IMR-90 (cell line): ENCODE measurements at regions not wholly inside any gene's neighbourhood (a gene's known extent, or its start where the extent isn't known, plus 50 kb on each side); places are given as distances from the start of the nearest gene placed in this dataset.

Experiments
- ATAC-seq: fragments of 200-7000 bp; cut with Tn5 transposase; 2 replicates; pipeline ENCODE4 v1.9.1; 2020; ENCODE audit warnings: low read depth, mild to moderate bottlenecking, moderate library complexity
- BruUV-seq: library from RNA; stranded (reverse); fragments of 400-500 nt; replicated peaks from 2 replicates; lab custom pipeline; 2021; lab: Mats Ljungman, UMichigan
- CTCF ChIA-PET: fragments of 300-600 bp; formaldehyde crosslinking; extraction: SDS; loops from one replicate; lab custom pipeline; 2021; ENCODE audit warnings: antibody characterized with exemption; lab: Yijun Ruan, JAX
- POLR2A ChIA-PET: fragments of 300-600 bp; sonication (Branson Sonifier 250); formaldehyde crosslinking; loops from one replicate; lab custom pipeline; 2022; ENCODE audit warnings: antibody characterized with exemption; ENCODE audit not compliant: unreplicated experiment; lab: Charles Lee
- DNase-seq: peaks from one replicate; pipeline ENCODE4 v3.0.0; 2013
- H2AFZ ChIP-seq: replicated peaks from 2 replicates; pipeline ENCODE3; 2013; ENCODE audit warnings: low read length, mild to moderate bottlenecking; ENCODE audit not compliant: poor library complexity
- H2AK5ac ChIP-seq: 2 replicates; pipeline ENCODE4 v1.6.1; 2013; ENCODE audit warnings: low read depth, low read length, inconsistent platforms
- H2AK9ac ChIP-seq: replicated peaks from 2 replicates; pipeline ENCODE3; 2013; ENCODE audit warnings: mild to moderate bottlenecking, low read depth, low read length, moderate library complexity; ENCODE audit not compliant: poor library complexity
- H2BK120ac ChIP-seq: 2 replicates; pipeline ENCODE4 v1.6.1; 2013; ENCODE audit warnings: low read depth, low read length, inconsistent platforms
- H2BK15ac ChIP-seq: 3 replicates; pipeline ENCODE4 v1.6.1; 2013; ENCODE audit warnings: low read depth, low read length, inconsistent platforms
- H2BK20ac ChIP-seq: 2 replicates; pipeline ENCODE4 v1.6.1; 2013; ENCODE audit warnings: low read depth, mild to moderate bottlenecking, inconsistent platforms, low read length, moderate library complexity
- H2BK5ac ChIP-seq: 2 replicates; pipeline ENCODE4 v1.6.1; 2013; ENCODE audit warnings: mild to moderate bottlenecking, low read depth, low read length, inconsistent platforms; ENCODE audit not compliant: poor library complexity, severe bottlenecking
- H3K14ac ChIP-seq: replicated peaks from 2 replicates; pipeline ENCODE4 v1.6.1; 2013; ENCODE audit warnings: low read depth, low read length, inconsistent platforms
- H3K18ac ChIP-seq: 2 replicates; pipeline ENCODE4 v1.6.1; 2013; ENCODE audit warnings: low read depth, low read length, control low read depth
- H3K23ac ChIP-seq: 2 replicates; pipeline ENCODE4 v1.6.1; 2013; ENCODE audit warnings: low read depth, low read length, inconsistent platforms
- H3K27ac ChIP-seq: 2 replicates; pipeline ENCODE4 v1.5.1; 2013; ENCODE audit warnings: mild to moderate bottlenecking, control low read depth, low read length; ENCODE audit not compliant: insufficient read depth
- H3K27me3 ChIP-seq: 2 replicates; pipeline ENCODE4 v1.6.1; 2013; ENCODE audit warnings: low read length; ENCODE audit not compliant: control insufficient read depth, insufficient read depth
- H3K36me3 ChIP-seq: 2 replicates; pipeline ENCODE4 v1.6.1; 2013; ENCODE audit warnings: low read length, mixed read lengths; ENCODE audit not compliant: control insufficient read depth, insufficient read depth
- H3K4ac ChIP-seq: 2 replicates; pipeline ENCODE4 v1.6.1; 2013; ENCODE audit warnings: low read depth, low read length, inconsistent platforms
- H3K4me1 ChIP-seq: 2 replicates; pipeline ENCODE4 v1.6.1; 2013; ENCODE audit warnings: low read length, mixed read lengths; ENCODE audit not compliant: control insufficient read depth, insufficient read depth
- H3K4me2 ChIP-seq: 2 replicates; pipeline ENCODE4 v1.6.1; 2013; ENCODE audit warnings: low read depth, mild to moderate bottlenecking, control low read depth, low read length, moderate library complexity
- H3K4me3 ChIP-seq: 2 replicates; pipeline ENCODE4 v1.5.1; 2013; ENCODE audit warnings: low read depth, mild to moderate bottlenecking, control low read depth, low read length, moderate library complexity; ENCODE audit not compliant: insufficient read depth
- H3K56ac ChIP-seq: 2 replicates; pipeline ENCODE4 v1.6.1; 2013; ENCODE audit warnings: low read length, inconsistent platforms; ENCODE audit not compliant: insufficient read depth; ENCODE audit errors: extremely low read depth
- H3K79me1 ChIP-seq, 2 experiments: 2 replicates each; pipeline ENCODE4 v1.6.1; 2013; ENCODE audit warnings: low read length in 2 of 2, inconsistent platforms in 1 of 2, low read depth in 1 of 2
- H3K9ac ChIP-seq: 2 replicates; pipeline ENCODE4 v1.6.1; 2013; ENCODE audit warnings: low read depth, low read length, control low read depth
- H3K9me1 ChIP-seq: 2 replicates; pipeline ENCODE4 v1.6.1; 2013; ENCODE audit warnings: low read length, inconsistent platforms; ENCODE audit not compliant: insufficient read depth
- H3K9me3 ChIP-seq: 2 replicates; pipeline ENCODE4 v1.6.1; 2013; ENCODE audit warnings: low read length; ENCODE audit not compliant: control insufficient read depth, insufficient read depth
- H4K20me1 ChIP-seq: 2 replicates; pipeline ENCODE4 v1.6.1; 2013; ENCODE audit warnings: low read length, inconsistent platforms; ENCODE audit not compliant: insufficient read depth
- H4K5ac ChIP-seq: 2 replicates; pipeline ENCODE4 v1.6.1; 2013; ENCODE audit warnings: mild to moderate bottlenecking, low read depth, low read length, control low read depth
- H4K8ac ChIP-seq, 2 experiments: 2 replicates each; pipeline ENCODE4 v1.6.1; 2013; ENCODE audit warnings: low read depth in 2 of 2, low read length in 2 of 2, control low read depth in 1 of 2, inconsistent platforms in 1 of 2
- H4K91ac ChIP-seq: 2 replicates; pipeline ENCODE4 v1.6.1; 2013; ENCODE audit warnings: low read depth, low read length, inconsistent platforms; ENCODE audit not compliant: insufficient read depth
- BHLHE40 ChIP-seq: fragments of 150-350 bp; IDR thresholded peaks from 2 replicates; pipeline ENCODE4 v1.6.1; 2016; ENCODE audit warnings: mild to moderate bottlenecking, low read depth, low read length
- CEBPB ChIP-seq: IDR thresholded peaks from 2 replicates; pipeline ENCODE4 v1.6.1; 2012; ENCODE audit warnings: low read depth, low read length, improper control_type of control experiment
- CHD1 ChIP-seq: IDR thresholded peaks from 2 replicates; pipeline ENCODE4 v1.6.1; 2012; ENCODE audit warnings: low read depth, low read length, improper control_type of control experiment
- FOS ChIP-seq: fragments of 150-350 bp; IDR thresholded peaks from 2 replicates; pipeline ENCODE4 v1.6.1; 2016; ENCODE audit warnings: low read depth, low read length
- MAFK ChIP-seq: IDR thresholded peaks from 2 replicates; pipeline ENCODE4 v1.6.1; 2012; ENCODE audit warnings: low read depth, low read length, improper control_type of control experiment
- MAZ ChIP-seq: IDR thresholded peaks from 2 replicates; pipeline ENCODE4 v1.6.1; 2012; ENCODE audit warnings: low read depth, mild to moderate bottlenecking, low read length, improper control_type of control experiment, moderate library complexity, borderline replicate concordance
- MXI1 ChIP-seq: IDR thresholded peaks from 2 replicates; pipeline ENCODE4 v1.6.1; 2012; ENCODE audit warnings: low read depth, mild to moderate bottlenecking, low read length, moderate library complexity, borderline replicate concordance
- NFE2L2 ChIP-seq: fragments of 150-350 bp; IDR thresholded peaks from 2 replicates; pipeline ENCODE4 v1.6.1; 2016; ENCODE audit warnings: low read depth, mild to moderate bottlenecking, low read length
- POLR2A ChIP-seq: IDR thresholded peaks from 2 replicates; pipeline ENCODE4 v1.6.1; 2012; ENCODE audit warnings: mild to moderate bottlenecking, low read depth, low read length
- RAD21 ChIP-seq: IDR thresholded peaks from 2 replicates; pipeline ENCODE4 v1.6.1; 2012; ENCODE audit warnings: low read length, improper control_type of control experiment
- RCOR1 ChIP-seq: IDR thresholded peaks from 2 replicates; pipeline ENCODE4 v1.6.1; 2012; ENCODE audit warnings: mild to moderate bottlenecking, low read length, improper control_type of control experiment; ENCODE audit not compliant: insufficient replicate concordance
- RFX5 ChIP-seq: IDR thresholded peaks from 2 replicates; pipeline ENCODE4 v1.8.0; 2012; ENCODE audit warnings: low read depth, mild to moderate bottlenecking, low read length, moderate library complexity
- SMC3 ChIP-seq: fragments of 150-350 bp; IDR thresholded peaks from 2 replicates; pipeline ENCODE4 v1.6.1; 2016; ENCODE audit warnings: low read depth, mild to moderate bottlenecking, antibody characterized with exemption, low read length, moderate library complexity
- WGBS, 2 experiments: methylation state at CpG; one replicate each; pipeline versions ENCODE4 v1.1.5 to v1.1.7; 2013; ENCODE audit warnings: missing lambda C conversion rate in 2 of 2; ENCODE audit not compliant: insufficient read length in 1 of 2; ENCODE audit errors: extremely low coverage in 2 of 2; 5-methylcytosine and 5-hydroxymethylcytosine counted together
- dilution Hi-C: fragments of 300-500 bp; cut with HindIII; formaldehyde crosslinking; loops from one replicate; pipeline ENCODE4 v1.14.3; 2018; ENCODE audit warnings: low sequenced_read_pairs; ENCODE audit not compliant: unreplicated experiment
- in situ Hi-C: fragments of 300-500 bp; cut with MboI; formaldehyde crosslinking; loops from 3 replicates; pipeline ENCODE4 v1.14.3; 2019; ENCODE audit warnings: low sequenced_read_pairs, inconsistent platforms, mixed read lengths
- intact Hi-C: fragments of 100-400 bp; cut with micrococcal nuclease; formaldehyde crosslinking; loops from 2 replicates; pipeline ENCODE4 v1.10.0; 2022
- TF ChIP-seq, protein P1 (sequence below): fragments of 150-350 bp; IDR thresholded peaks from 2 replicates; pipeline ENCODE4 v1.6.1; 2016; ENCODE audit warnings: low read depth, mild to moderate bottlenecking, low read length, moderate library complexity, borderline replicate concordance
- TF ChIP-seq, protein P2 (sequence below): conservative IDR thresholded peaks from 2 replicates; pipeline ENCODE4 v1.5.1; 2012; ENCODE audit warnings: mild to moderate bottlenecking, low read depth, low read length, improper control_type of control experiment
- TF ChIP-seq, protein P3 (sequence below): fragments of 150-350 bp; IDR thresholded peaks from 2 replicates; pipeline ENCODE4 v1.6.1; 2017; ENCODE audit warnings: mild to moderate bottlenecking, antibody characterized with exemption, low read length, low read depth

DNA sequence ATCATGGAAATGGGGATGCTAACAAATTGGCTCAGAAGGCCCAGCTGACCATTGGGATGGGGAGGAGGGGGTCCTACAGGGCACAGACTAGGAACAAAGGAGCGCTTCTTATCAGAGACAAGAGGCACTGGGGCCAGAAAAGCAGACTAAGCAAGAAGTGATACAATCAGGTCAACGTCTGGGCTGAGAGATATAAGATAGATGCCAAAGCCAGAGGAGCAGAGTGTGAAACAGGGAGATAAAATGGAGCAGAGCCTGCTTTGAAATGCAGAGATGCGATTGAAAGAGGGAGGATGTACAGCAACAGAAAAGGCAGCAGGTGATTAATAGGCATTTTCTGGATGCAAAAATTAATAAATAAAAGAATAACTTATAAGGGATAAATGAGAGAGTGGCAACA is 127.5 kb upstream of the SAMSN1 start:
- H4K8ac ChIP-seq: no peak overlapping the region
- H3K36me3 ChIP-seq: no peaks in the 10 kb centered on the region
- TF ChIP-seq NFE2L2 (no peak), MAFK (no peak), RCOR1 (no peak), RAD21 (no peak), FOS (no peak), MXI1 (no peak), MAZ (no peak), POLR2A (no peak), RFX5 (no peak), CHD1 (no peak), CEBPB (no peak), SMC3 (no peak), BHLHE40 (no peak)
- TF ChIP-seq, protein P1, sequence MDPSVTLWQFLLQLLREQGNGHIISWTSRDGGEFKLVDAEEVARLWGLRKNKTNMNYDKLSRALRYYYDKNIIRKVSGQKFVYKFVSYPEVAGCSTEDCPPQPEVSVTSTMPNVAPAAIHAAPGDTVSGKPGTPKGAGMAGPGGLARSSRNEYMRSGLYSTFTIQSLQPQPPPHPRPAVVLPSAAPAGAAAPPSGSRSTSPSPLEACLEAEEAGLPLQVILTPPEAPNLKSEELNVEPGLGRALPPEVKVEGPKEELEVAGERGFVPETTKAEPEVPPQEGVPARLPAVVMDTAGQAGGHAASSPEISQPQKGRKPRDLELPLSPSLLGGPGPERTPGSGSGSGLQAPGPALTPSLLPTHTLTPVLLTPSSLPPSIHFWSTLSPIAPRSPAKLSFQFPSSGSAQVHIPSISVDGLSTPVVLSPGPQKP: no peak
- TF ChIP-seq, protein P2, sequence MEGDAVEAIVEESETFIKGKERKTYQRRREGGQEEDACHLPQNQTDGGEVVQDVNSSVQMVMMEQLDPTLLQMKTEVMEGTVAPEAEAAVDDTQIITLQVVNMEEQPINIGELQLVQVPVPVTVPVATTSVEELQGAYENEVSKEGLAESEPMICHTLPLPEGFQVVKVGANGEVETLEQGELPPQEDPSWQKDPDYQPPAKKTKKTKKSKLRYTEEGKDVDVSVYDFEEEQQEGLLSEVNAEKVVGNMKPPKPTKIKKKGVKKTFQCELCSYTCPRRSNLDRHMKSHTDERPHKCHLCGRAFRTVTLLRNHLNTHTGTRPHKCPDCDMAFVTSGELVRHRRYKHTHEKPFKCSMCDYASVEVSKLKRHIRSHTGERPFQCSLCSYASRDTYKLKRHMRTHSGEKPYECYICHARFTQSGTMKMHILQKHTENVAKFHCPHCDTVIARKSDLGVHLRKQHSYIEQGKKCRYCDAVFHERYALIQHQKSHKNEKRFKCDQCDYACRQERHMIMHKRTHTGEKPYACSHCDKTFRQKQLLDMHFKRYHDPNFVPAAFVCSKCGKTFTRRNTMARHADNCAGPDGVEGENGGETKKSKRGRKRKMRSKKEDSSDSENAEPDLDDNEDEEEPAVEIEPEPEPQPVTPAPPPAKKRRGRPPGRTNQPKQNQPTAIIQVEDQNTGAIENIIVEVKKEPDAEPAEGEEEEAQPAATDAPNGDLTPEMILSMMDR: no peak
- TF ChIP-seq, protein P3, sequence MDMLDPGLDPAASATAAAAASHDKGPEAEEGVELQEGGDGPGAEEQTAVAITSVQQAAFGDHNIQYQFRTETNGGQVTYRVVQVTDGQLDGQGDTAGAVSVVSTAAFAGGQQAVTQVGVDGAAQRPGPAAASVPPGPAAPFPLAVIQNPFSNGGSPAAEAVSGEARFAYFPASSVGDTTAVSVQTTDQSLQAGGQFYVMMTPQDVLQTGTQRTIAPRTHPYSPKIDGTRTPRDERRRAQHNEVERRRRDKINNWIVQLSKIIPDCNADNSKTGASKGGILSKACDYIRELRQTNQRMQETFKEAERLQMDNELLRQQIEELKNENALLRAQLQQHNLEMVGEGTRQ: no peak
- H3K4me2 ChIP-seq: no peak overlapping the region
- no peaks in the 10 kb centered on the region for H4K20me1 ChIP-seq
- no peaks in the 10 kb centered on the region for H3K4me1 ChIP-seq
- H4K5ac ChIP-seq: no peak overlapping the region
- no peak overlapping the region for H2AFZ ChIP-seq
- no peak overlapping the region for H3K4ac ChIP-seq
- H3K27ac ChIP-seq: no peak overlapping the region
- CTCF ChIA-PET: no interaction called here
- H2BK15ac ChIP-seq: no peak overlapping the region
- no peak overlapping the region for H3K14ac ChIP-seq
- no peak overlapping the region for H2AK9ac ChIP-seq
- no peak overlapping the region for H2BK20ac ChIP-seq
- POLR2A ChIA-PET: no interaction called here
- dilution Hi-C loops: no loop called here
- DNase-seq (no peak), ATAC-seq (no peak)
- H4K91ac ChIP-seq: no peak overlapping the region
- H3K27me3 ChIP-seq: no peaks in the 10 kb centered on the region
- H3K4me3 ChIP-seq: no peak overlapping the region
- in situ Hi-C loops: no loop called here
- no peaks in the 10 kb centered on the region for H3K79me1 ChIP-seq
- WGBS, 2 experiments: no CpG with 5 or more reads among the region's 3 CpGs
- H3K9me3 ChIP-seq: 0 out of 2 replicates have a peak, but pooled peaks cover 2% of the 10 kb centered on the region
- H3K56ac ChIP-seq: no peak overlapping the region
- no peak overlapping the region for H2AK5ac ChIP-seq
- no peak overlapping the region for H3K9ac ChIP-seq
- BruUV-seq: no TSS peak
- H3K9me1 ChIP-seq: no peaks in the 10 kb centered on the region
- no peak overlapping the region for H2BK120ac ChIP-seq
- H2BK5ac ChIP-seq: no peak overlapping the region
- no peak overlapping the region for H3K18ac ChIP-seq
- intact Hi-C loops: no loop called here
- no peak overlapping the region for H3K23ac ChIP-seq
